PC-3 (cell line): ENCODE measurements at regions not wholly inside any gene's neighbourhood (a gene's known extent, or its start where the extent isn't known, plus 50 kb on each side); places are given as distances from the start of the nearest gene placed in this dataset.

Source experiments
- ATAC-seq: fragments of 200-7000 bp; cut with Tn5 transposase; 2 replicates; pipeline ENCODE4 v1.9.1; 2020; ENCODE audit warnings: mild to moderate bottlenecking, moderate library complexity
- BruUV-seq: library from RNA; stranded (reverse); fragments of 400-500 nt; replicated peaks from 2 replicates; lab custom pipeline; 2021; lab: Mats Ljungman, UMichigan
- CTCF ChIA-PET: fragments of 300-600 bp; sonication (Branson Sonifier 250); formaldehyde crosslinking; loops from one replicate; lab custom pipeline; 2022; ENCODE audit warnings: antibody characterized with exemption; lab: Charles Lee
- POLR2A ChIA-PET: fragments of 300-600 bp; sonication (Branson Sonifier 250); formaldehyde crosslinking; loops from one replicate; lab custom pipeline; 2022; ENCODE audit warnings: antibody characterized with exemption; ENCODE audit not compliant: unreplicated experiment; lab: Charles Lee
- DNase-seq: peaks from one replicate; pipeline ENCODE4 v3.0.0-alpha.2; 2015
- H2AFZ ChIP-seq: fragments of 300-600 bp; sonication (generic); 2 replicates; pipeline ENCODE4 v1.6.0; 2016; ENCODE audit warnings: antibody characterized with exemption, low read length
- H3F3A ChIP-seq: fragments of 300-600 bp; sonication (generic); one replicate; pipeline ENCODE4 v1.6.0; 2017; ENCODE audit warnings: antibody characterized with exemption, low read length, control low read depth, mild to moderate bottlenecking; ENCODE audit not compliant: unreplicated experiment
- H3K27ac ChIP-seq: fragments of 300-600 bp; sonication (generic); 2 replicates; pipeline ENCODE4 v1.5.1; 2016; ENCODE audit warnings: mild to moderate bottlenecking, low read length
- H3K27me3 ChIP-seq: fragments of 300-600 bp; sonication (generic); 2 replicates; pipeline ENCODE4 v1.6.1; 2016; ENCODE audit warnings: low read length, mixed read lengths
- H3K36me3 ChIP-seq: fragments of 300-600 bp; sonication (generic); 2 replicates; pipeline ENCODE4 v1.6.1; 2016; ENCODE audit warnings: low read depth, mixed run types, low read length, mixed read lengths
- H3K4me1 ChIP-seq: fragments of 300-600 bp; sonication (generic); 2 replicates; pipeline ENCODE4 v1.5.1; 2016; ENCODE audit warnings: low read length; ENCODE audit not compliant: insufficient read depth
- H3K4me2 ChIP-seq: fragments of 300-600 bp; sonication (generic); 2 replicates; pipeline ENCODE4 v1.6.0; 2016; ENCODE audit warnings: low read length
- H3K4me3 ChIP-seq: fragments of 300-600 bp; sonication (generic); 2 replicates; pipeline ENCODE4 v1.5.1; 2016; ENCODE audit warnings: mild to moderate bottlenecking, low read length, mixed read lengths
- H3K79me2 ChIP-seq: fragments of 300-600 bp; sonication (generic); 2 replicates; pipeline ENCODE4 v1.6.1; 2017; ENCODE audit warnings: low read length, mixed read lengths
- H3K9ac ChIP-seq: fragments of 300-600 bp; sonication (generic); 2 replicates; pipeline ENCODE4 v1.6.0; 2016; ENCODE audit warnings: mild to moderate bottlenecking, low read length
- H3K9me2 ChIP-seq: fragments of 300-600 bp; sonication (generic); replicated peaks from 2 replicates; pipeline ENCODE4 v1.6.1; 2016; ENCODE audit warnings: mixed run types, low read length, mixed read lengths
- H3K9me3 ChIP-seq: fragments of 300-600 bp; sonication (generic); 2 replicates; pipeline ENCODE4 v1.6.1; 2016; ENCODE audit warnings: low read length, mixed read lengths
- H4K20me1 ChIP-seq: fragments of 300-600 bp; sonication (generic); 2 replicates; pipeline ENCODE4 v1.6.1; 2016; ENCODE audit warnings: low read length, mixed read lengths
- CTCF ChIP-seq: fragments of 300-600 bp; sonication (generic); conservative IDR thresholded peaks from 2 replicates; pipeline ENCODE4 v1.5.1; 2017; ENCODE audit warnings: antibody characterized with exemption, low read depth, mild to moderate bottlenecking, low read length
- EZH2 ChIP-seq: fragments of 300-600 bp; sonication (generic); IDR thresholded peaks from one replicate; pipeline ENCODE4 v1.6.1; 2017; ENCODE audit warnings: antibody characterized with exemption, mild to moderate bottlenecking, low read length; ENCODE audit not compliant: unreplicated experiment
- EZH2phosphoT487 ChIP-seq: fragments of 300-600 bp; sonication (generic); IDR thresholded peaks from 2 replicates; pipeline ENCODE4 v1.6.1; 2018; ENCODE audit warnings: mild to moderate bottlenecking, antibody characterized with exemption, low read length, borderline replicate concordance
- intact Hi-C: fragments of 100-400 bp; cut with micrococcal nuclease; formaldehyde crosslinking; loops from 2 replicates; pipeline ENCODE4 v1.9.0; 2023

DNA sequence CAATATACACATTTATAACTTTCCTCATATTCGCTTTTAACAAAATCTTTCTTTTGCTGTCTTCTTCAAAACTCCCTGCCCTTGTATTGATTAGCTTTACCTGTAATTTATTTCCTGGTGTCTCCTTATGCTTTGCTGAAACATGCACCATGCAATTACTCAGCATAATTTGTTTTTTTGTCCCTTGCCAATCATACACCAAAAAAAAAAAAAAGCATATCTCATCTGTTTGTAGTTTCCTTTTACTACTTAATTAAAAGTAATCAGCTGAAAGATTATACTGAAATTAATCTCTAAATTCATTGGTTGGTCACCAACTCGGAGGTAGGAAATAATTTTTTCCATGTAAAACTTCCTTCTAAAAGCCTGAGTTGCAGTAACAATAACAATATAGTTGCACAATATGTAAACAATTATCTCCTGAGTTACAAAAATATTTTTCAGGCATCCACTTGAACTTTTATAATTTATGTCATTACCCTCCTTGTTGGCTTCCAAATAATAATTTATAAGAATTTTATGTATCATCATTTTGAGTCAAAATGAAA is 53.0 kb upstream of the ROCK1 start:
- Histone ChIP-seq H3K27me3 (no peaks in the 10 kb centered on the region), H3K9ac (peak overlapping the region; percentile 43), H3K27ac (peak overlapping the region; percentile 87), H3K9me2 (no peaks in the 10 kb centered on the region), H3K4me2 (peak overlapping the region; percentile 82), H3K4me1 (peaks cover 42% of the 10 kb centered on the region), H3F3A (peaks cover 7% of the 10 kb centered on the region), H2AFZ (peak overlapping the region; percentile 77), H3K4me3 (peak overlapping the region; percentile 50), H3K79me2 (no peaks in the 10 kb centered on the region), H4K20me1 (no peaks in the 10 kb centered on the region), H3K9me3 (no peaks in the 10 kb centered on the region), H3K36me3 (no peaks in the 10 kb centered on the region)
- DNase-seq (peak; percentile 9), ATAC-seq (no peak)
- no peak for TF ChIP-seq CTCF
- no peak for TF ChIP-seq EZH2phosphoT487
- TF ChIP-seq EZH2 = no peak
- CTCF ChIA-PET = interaction anchor here (0.6 kb wide), 2 partner anchors 15 to 195 kb away, joined by 4 read pairs; no protein-coding TSS in a partner anchor
- intact Hi-C loops = loop anchor here (5.0 kb wide), 2 partner anchors 52 to 152 kb away; partner anchors contain the start of gene ROCK1
- no TSS peak for BruUV-seq
- POLR2A ChIA-PET = no interaction called here

DNA sequence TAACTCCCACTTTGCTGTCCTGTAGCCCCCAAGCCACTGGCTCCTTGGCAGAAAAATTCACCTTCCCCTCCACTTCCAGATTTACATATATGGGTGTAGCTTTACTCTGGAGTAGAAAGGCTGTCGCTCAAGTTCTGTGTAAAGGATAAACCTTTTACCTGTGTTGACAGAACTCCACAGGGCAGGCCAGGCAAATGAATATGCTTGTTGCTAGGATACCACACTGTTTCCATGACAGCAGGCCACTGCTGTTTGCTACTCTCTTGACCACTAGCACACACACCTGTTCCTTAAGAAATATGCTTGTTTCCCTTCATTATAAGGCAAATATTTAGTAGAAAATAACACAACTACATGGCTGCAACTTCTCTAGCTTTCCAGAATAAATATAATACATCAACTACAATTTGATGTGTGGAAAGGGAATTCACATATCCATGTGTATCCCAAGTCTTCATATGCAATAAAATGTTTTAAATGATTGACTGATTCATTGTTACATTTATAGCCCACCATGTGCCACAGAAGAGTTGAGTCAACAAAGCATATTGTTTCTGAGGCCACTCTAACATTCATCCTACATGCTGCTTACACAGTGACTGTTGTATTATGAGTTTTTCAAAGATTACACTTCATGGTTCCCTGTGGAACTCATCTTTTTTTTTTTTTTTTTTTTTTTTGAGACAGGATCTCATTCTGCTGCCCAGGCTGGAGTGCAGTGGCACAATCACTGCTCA is 56.2 kb upstream of the ROCK1 start:
- no TSS peak for BruUV-seq
- Histone ChIP-seq H3K4me3 (no peak overlapping the region), H2AFZ (no peak overlapping the region), H3K27ac (peak overlapping the region; percentile 57; the same call in 1 of the 2 replicates), H4K20me1 (no peaks in the 10 kb centered on the region), H3K27me3 (no peaks in the 10 kb centered on the region), H3K79me2 (no peaks in the 10 kb centered on the region), H3K9me3 (no peaks in the 10 kb centered on the region), H3F3A (peaks cover 7% of the 10 kb centered on the region), H3K4me1 (peaks cover 42% of the 10 kb centered on the region), H3K9ac (no peak overlapping the region), H3K36me3 (no peaks in the 10 kb centered on the region), H3K9me2 (no peaks in the 10 kb centered on the region), H3K4me2 (0 out of 2 replicates have a peak overlapping the region, but pooled peaks have one; percentile 25)
- CTCF ChIA-PET = no interaction called here
- ATAC-seq (peak; percentile 52), DNase-seq (peak; percentile 80)
- TF ChIP-seq EZH2phosphoT487 (no peak), CTCF (no peak), EZH2 (no peak)
- intact Hi-C loops = loop anchor here (5.0 kb wide), 2 partner anchors 56 to 156 kb away; partner anchors contain the start of gene ROCK1
- POLR2A ChIA-PET = no interaction called here
